Naive thymus-derived CD4-positive, alpha-beta T cell (primary cell): ENCODE measurements at regions not wholly inside any gene's neighbourhood (a gene's known extent, or its start where the extent isn't known, plus 50 kb on each side); places are given as distances from the start of the nearest gene placed in this dataset.
"Not testable (repeated sequence)": the region's sequence is repeated elsewhere in the genome, so short reads cannot be mapped to it uniquely, and the experiment has no call there.

Experiments
- ATAC-seq: fragments of 150-1000 bp; cut with Tn5 transposase; 2 replicates; pipeline ENCODE4 v1.10.0; 2021; ENCODE audit warnings: mild to moderate bottlenecking, moderate library complexity
- CTCF ChIA-PET: fragments of 350-600 bp; sonication (Branson Sonifier 250); formaldehyde crosslinking; loops from one replicate; lab custom pipeline; 2021; ENCODE audit warnings: antibody characterized with exemption; lab: Charles Lee
- POLR2A ChIA-PET: fragments of 350-600 bp; sonication (Branson Sonifier 250); formaldehyde crosslinking; loops from one replicate; lab custom pipeline; 2021; ENCODE audit warnings: antibody characterized with exemption, inconsistent platforms; lab: Charles Lee
- DNase-seq, 9 donors: peaks; one replicate each; pipeline versions ENCODE4 v3.0.0 to v3.0.0-alpha.2; 2020 to 2022; ENCODE audit warnings: mixed read lengths in 1 of 9
- H3K27ac ChIP-seq: one replicate; pipeline ENCODE4 v1.7.0; 2013; ENCODE audit warnings: mild to moderate bottlenecking, low read depth, low read length, moderate library complexity
- H3K27me3 ChIP-seq, 2 donors: one replicate each; pipeline ENCODE4 v1.7.0; 2013; ENCODE audit warnings: low read length in 2 of 2, mild to moderate bottlenecking in 2 of 2, moderate library complexity in 2 of 2; ENCODE audit not compliant: control insufficient read depth in 2 of 2, insufficient read depth in 2 of 2
- H3K36me3 ChIP-seq, 3 experiments: 1 replicate in 2 of 3; 2 replicates in 1 of 3; pipeline ENCODE4 v1.7.0; 2013; ENCODE audit warnings: low read length in 3 of 3, mild to moderate bottlenecking in 3 of 3, moderate library complexity in 1 of 3; ENCODE audit not compliant: insufficient read depth in 3 of 3, control insufficient read depth in 2 of 3
- H3K4me1 ChIP-seq, 2 donors: one replicate each; pipeline ENCODE4 v1.7.0; 2013; ENCODE audit warnings: low read length in 2 of 2, mild to moderate bottlenecking in 2 of 2, moderate library complexity in 1 of 2; ENCODE audit not compliant: control insufficient read depth in 2 of 2, insufficient read depth in 2 of 2
- H3K4me3 ChIP-seq: 2 replicates; pipeline ENCODE4 v1.7.0; 2013; ENCODE audit warnings: mild to moderate bottlenecking, low read length
- H3K9me3 ChIP-seq, 3 experiments: 1 replicate in 2 of 3; 2 replicates in 1 of 3; pipeline ENCODE4 v1.7.0; 2013; ENCODE audit warnings: low read length in 3 of 3; ENCODE audit not compliant: control insufficient read depth in 2 of 3
- H3K27ac Mint-ChIP-seq, 9 donors: one replicate each; pipeline ENCODE4 v1.8.0; 2020 to 2022; ENCODE audit warnings: mixed read lengths in 9 of 9, mild to moderate bottlenecking in 8 of 9, moderate library complexity in 5 of 9, inconsistent platforms in 2 of 9
- H3K27me3 Mint-ChIP-seq, 5 donors: one replicate each; pipeline ENCODE4 v1.8.0; 2021 to 2022; ENCODE audit warnings: mixed read lengths in 5 of 5, mild to moderate bottlenecking in 1 of 5
- H3K36me3 Mint-ChIP-seq, 5 donors: one replicate each; pipeline ENCODE4 v1.8.0; 2020 to 2022; ENCODE audit warnings: mixed read lengths in 5 of 5, mild to moderate bottlenecking in 3 of 5, inconsistent platforms in 1 of 5
- H3K4me1 Mint-ChIP-seq, 7 donors: one replicate each; pipeline ENCODE4 v1.8.0; 2020 to 2022; ENCODE audit warnings: mixed read lengths in 7 of 7, mild to moderate bottlenecking in 3 of 7, inconsistent platforms in 1 of 7
- H3K4me3 Mint-ChIP-seq, 10 donors: one replicate each; pipeline ENCODE4 v1.8.0; 2020 to 2022; ENCODE audit warnings: mild to moderate bottlenecking in 10 of 10, mixed read lengths in 10 of 10, moderate library complexity in 6 of 10, inconsistent platforms in 2 of 10
- H3K9me3 Mint-ChIP-seq, 11 donors: one replicate each; pipeline ENCODE4 v1.8.0; 2020 to 2022; ENCODE audit warnings: mixed read lengths in 11 of 11, mild to moderate bottlenecking in 4 of 11, inconsistent platforms in 1 of 11, moderate library complexity in 1 of 11
- intact Hi-C, 2 donors: fragments of 100-400 bp; cut with micrococcal nuclease; formaldehyde crosslinking; loops; one replicate each; pipeline ENCODE4 v1.15.1; 2023

- Histone ChIP-seq H3K9me3 (no peaks in the 10 kb centered on the region), H3K27me3 (no peaks in the 10 kb centered on the region), H3K36me3 (no peaks in the 10 kb centered on the region), H3K4me3 (no peak overlapping the region), H3K27ac (no peak overlapping the region), H3K4me1 (peaks cover 0 to 4% of the 10 kb centered on the region in 2 donors)
- H3K9me3 Mint-ChIP-seq, result no peaks in the 10 kb centered on the region
- CTCF ChIA-PET, result interaction anchor here (1.5 kb wide), 1 partner anchor 10 kb away, joined by 4 read pairs; no protein-coding TSS in a partner anchor
- ATAC-seq, result no peak
- POLR2A ChIA-PET, result no interaction called here
- peaks cover 0 to 4% (median 0%) of the 10 kb centered on the region in 5 donors for H3K27me3 Mint-ChIP-seq
- peaks cover 4 to 15% (median 13%) of the 10 kb centered on the region in 7 donors for H3K4me1 Mint-ChIP-seq
- H3K36me3 Mint-ChIP-seq, result no peaks in the 10 kb centered on the region
- DNase-seq, result no peak
- H3K4me3 Mint-ChIP-seq, result no peak overlapping the region
- H3K27ac Mint-ChIP-seq, result no peak overlapping the region
- intact Hi-C loops, result no loop called here
Observed at GRCh38 chr7:152508701-152509100, 72.9 kb upstream of the KMT2C start.

- Mint-ChIP-seq H3K27me3 (no peaks in the 10 kb centered on the region), H3K36me3 (no peaks in the 10 kb centered on the region), H3K9me3 (no peaks in the 10 kb centered on the region), H3K4me3 (no peak overlapping the region), H3K4me1 (no peaks in the 10 kb centered on the region), H3K27ac (no peak overlapping the region)
- Histone ChIP-seq H3K4me1 (no peaks in the 10 kb centered on the region), H3K9me3 (no peaks in the 10 kb centered on the region), H3K27ac (no peak overlapping the region), H3K36me3 (no peaks in the 10 kb centered on the region), H3K4me3 (no peak overlapping the region), H3K27me3 (no peaks in the 10 kb centered on the region)
- DNase-seq (no peak), ATAC-seq (no peak)
- CTCF ChIA-PET, result no interaction called here
- intact Hi-C loops, result no loop called here
- POLR2A ChIA-PET, result no interaction called here
Observed at GRCh38 chr7:152505606-152506005, 69.8 kb upstream of the KMT2C start.

DNA sequence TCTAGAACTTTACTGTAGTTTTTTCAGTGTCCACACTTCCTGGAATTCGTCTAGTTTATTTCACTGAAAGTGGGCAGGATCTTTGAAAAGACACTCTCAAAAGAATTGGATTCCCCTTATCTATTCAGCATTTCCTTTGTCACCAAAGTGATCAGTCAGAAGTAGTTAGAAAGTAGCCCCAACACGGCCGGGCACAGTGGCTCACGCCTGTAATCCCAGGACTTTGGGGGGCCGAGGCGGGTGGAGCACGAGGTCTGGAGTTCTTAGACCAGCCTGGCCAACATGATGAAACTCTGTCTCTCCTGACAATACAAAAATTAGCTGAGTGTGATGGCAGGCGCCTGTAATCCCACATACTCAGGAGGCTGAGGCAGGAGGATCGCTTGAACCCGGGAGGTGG is 69.0 kb upstream of the KMT2C start:
- H3K27ac ChIP-seq, result no peak overlapping the region
- CTCF ChIA-PET, result no interaction called here
- DNase-seq, result no peak
- H3K27me3 Mint-ChIP-seq, result no peaks in the 10 kb centered on the region
- no peaks in the 10 kb centered on the region for H3K4me1 ChIP-seq
- no peaks in the 10 kb centered on the region for H3K9me3 Mint-ChIP-seq
- no peak overlapping the region for H3K27ac Mint-ChIP-seq
- no peak for ATAC-seq
- no peaks in the 10 kb centered on the region for H3K27me3 ChIP-seq
- no peaks in the 10 kb centered on the region for H3K9me3 ChIP-seq
- POLR2A ChIA-PET, result no interaction called here
- H3K4me3 ChIP-seq, result no peak overlapping the region
- H3K4me1 Mint-ChIP-seq, result no peaks in the 10 kb centered on the region
- no peaks in the 10 kb centered on the region for H3K36me3 Mint-ChIP-seq
- intact Hi-C loops, result no loop called here
- no peak overlapping the region for H3K4me3 Mint-ChIP-seq
- H3K36me3 ChIP-seq, result no peaks in the 10 kb centered on the region

DNA sequence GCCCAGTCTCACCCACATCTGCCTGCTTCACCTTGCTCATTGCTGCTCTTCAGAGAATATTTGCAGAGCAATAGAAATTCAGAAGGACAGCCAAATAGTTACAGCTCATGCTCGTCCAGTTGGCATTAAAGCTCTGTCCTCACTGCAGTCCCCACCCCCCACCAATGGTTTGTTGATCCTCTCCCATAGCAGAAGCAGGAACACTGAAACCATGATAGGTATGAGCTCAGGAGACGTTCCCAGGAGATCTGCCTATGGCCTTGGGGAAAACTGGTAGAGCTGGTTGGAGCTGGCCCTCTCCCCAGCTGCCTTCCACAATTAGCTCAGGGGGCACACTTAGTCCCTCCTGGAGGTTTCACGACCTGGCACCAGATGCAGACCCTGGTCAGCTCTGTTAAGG is 68.6 kb upstream of the KMT2C start:
- ChIA-PET CTCF (no interaction called here), POLR2A (no interaction called here)
- no peaks in the 10 kb centered on the region for H3K36me3 ChIP-seq

DNA sequence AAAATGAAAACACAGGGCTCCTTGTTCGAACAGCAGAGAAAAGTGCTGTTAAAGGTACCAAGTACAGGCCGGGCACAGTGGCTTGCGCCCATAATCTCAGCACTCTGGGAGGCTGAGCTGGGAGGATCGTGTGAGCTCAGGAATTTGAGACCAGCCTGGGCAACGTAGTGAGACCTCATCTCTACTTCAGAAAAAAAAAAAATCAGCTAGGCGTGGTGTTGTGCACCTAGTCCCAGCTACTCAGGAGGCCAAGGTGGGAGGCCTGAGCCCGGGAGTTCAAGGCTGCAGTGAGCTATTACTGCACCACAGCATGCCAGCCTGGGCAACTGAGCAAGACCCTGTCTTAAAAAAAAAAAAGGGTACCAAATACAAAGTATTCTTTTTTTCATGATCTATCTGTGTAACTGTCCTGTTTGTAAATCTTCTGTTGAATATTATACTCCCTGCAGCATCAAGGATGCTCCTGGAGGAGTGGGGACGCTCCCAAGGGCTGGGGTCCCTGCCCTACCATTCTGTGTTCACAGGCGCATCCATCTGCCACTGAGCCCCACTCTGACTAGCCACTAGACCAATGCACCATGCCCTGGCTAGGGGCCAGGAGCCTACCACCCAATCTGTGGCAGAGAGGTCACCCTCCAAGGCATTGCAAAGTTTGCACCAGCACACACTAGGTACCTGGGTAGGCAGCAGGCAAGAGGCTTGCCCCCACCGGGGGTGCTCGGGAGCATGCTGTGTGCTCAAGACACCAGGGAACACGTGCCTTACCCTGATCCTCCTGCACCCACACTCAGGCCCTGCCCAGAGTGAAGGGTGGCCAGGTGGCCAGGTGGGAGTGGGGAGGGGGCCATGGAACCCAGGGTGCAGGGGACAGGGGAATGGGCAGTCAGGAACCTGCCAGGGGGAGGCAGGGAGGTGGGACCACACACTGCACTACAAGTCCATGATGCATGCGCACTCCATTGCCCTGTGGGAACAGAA is 67.3 kb upstream of the KMT2C start:
- H3K27ac ChIP-seq, result no peak overlapping the region
- H3K36me3 ChIP-seq, result no peaks in the 10 kb centered on the region
- Mint-ChIP-seq H3K4me3 (no peak overlapping the region), H3K4me1 (no peaks in the 10 kb centered on the region), H3K27me3 (no peaks in the 10 kb centered on the region), H3K27ac (no peak overlapping the region), H3K9me3 (no peaks in the 10 kb centered on the region), H3K36me3 (no peaks in the 10 kb centered on the region)
- ChIA-PET CTCF (no interaction called here), POLR2A (no interaction called here)
- no peaks in the 10 kb centered on the region for H3K4me1 ChIP-seq
- H3K9me3 ChIP-seq, result no peaks in the 10 kb centered on the region
- no peaks in the 10 kb centered on the region for H3K27me3 ChIP-seq
- ATAC-seq (no peak), DNase-seq (no peak)
- intact Hi-C loops, result no loop called here
- no peak overlapping the region for H3K4me3 ChIP-seq

More for the DNA sequence above, 68.6 kb upstream of the KMT2C start:
- no peak overlapping the region for H3K4me3 Mint-ChIP-seq
- Histone ChIP-seq H3K4me1 (no peaks in the 10 kb centered on the region), H3K4me3 (no peak overlapping the region), H3K9me3 (no peaks in the 10 kb centered on the region), H3K27me3 (no peaks in the 10 kb centered on the region), H3K27ac (no peak overlapping the region)
- H3K27ac Mint-ChIP-seq, result no peak overlapping the region
- no peaks in the 10 kb centered on the region for H3K9me3 Mint-ChIP-seq
- ATAC-seq (no peak), DNase-seq (no peak)
- H3K36me3 Mint-ChIP-seq, result no peaks in the 10 kb centered on the region
- no peaks in the 10 kb centered on the region for H3K27me3 Mint-ChIP-seq
- intact Hi-C loops, result no loop called here
- no peaks in the 10 kb centered on the region for H3K4me1 Mint-ChIP-seq

GRCh38 chr7:152501506-152501905 is 65.7 kb upstream of the KMT2C start:
- H3K27ac ChIP-seq, result no peak overlapping the region
- no peaks in the 10 kb centered on the region for H3K9me3 ChIP-seq
- no peaks in the 10 kb centered on the region for H3K4me1 ChIP-seq
- no peaks in the 10 kb centered on the region for H3K36me3 Mint-ChIP-seq
- H3K27me3 Mint-ChIP-seq, result no peaks in the 10 kb centered on the region
- H3K4me3 Mint-ChIP-seq, result no peak overlapping the region
- POLR2A ChIA-PET, result interaction anchor here (0.6 kb wide), 1 partner anchor 51 kb away, joined by 3 read pairs; no protein-coding TSS in a partner anchor
- H3K36me3 ChIP-seq, result no peaks in the 10 kb centered on the region
- H3K27ac Mint-ChIP-seq, result no peak overlapping the region
- CTCF ChIA-PET, result no interaction called here
- no peaks in the 10 kb centered on the region for H3K4me1 Mint-ChIP-seq
- no peaks in the 10 kb centered on the region for H3K9me3 Mint-ChIP-seq
- H3K27me3 ChIP-seq, result no peaks in the 10 kb centered on the region
- no peak overlapping the region for H3K4me3 ChIP-seq
- DNase-seq, result no peak
- intact Hi-C loops, result no loop called here
- no peak for ATAC-seq

GRCh38 chr7:152499969-152500368 is 64.2 kb upstream of the KMT2C start:
- H3K4me1 ChIP-seq, H3K36me3 Mint-ChIP-seq, H3K27ac ChIP-seq, intact Hi-C loops, ATAC-seq, DNase-seq, CTCF ChIA-PET, H3K4me3 ChIP-seq, H3K9me3 Mint-ChIP-seq, H3K9me3 ChIP-seq, H3K27ac Mint-ChIP-seq, H3K4me1 Mint-ChIP-seq, H3K36me3 ChIP-seq, H3K4me3 Mint-ChIP-seq, H3K27me3 ChIP-seq, POLR2A ChIA-PET, H3K27me3 Mint-ChIP-seq: not testable (repeated sequence)
